ENCODE measurements at regions not wholly inside any gene's neighbourhood (a gene's known extent, or its start where the extent isn't known, plus 50 kb on each side); places are given as distances from the start of the nearest gene placed in this dataset.

GRCh38 chr5:3268760-3269330, 326.8 kb upstream of the IRX1 start:
- H3K27ac Mint-ChIP-seq, result no peak overlapping the region
- no peak overlapping the region for H3K4me3 Mint-ChIP-seq
- DNase-seq, result no peak
- H3K4me1 Mint-ChIP-seq (ENCODE audit: low read depth), result no peaks in the 10 kb centered on the region
- TF ChIP-seq, protein P1, sequence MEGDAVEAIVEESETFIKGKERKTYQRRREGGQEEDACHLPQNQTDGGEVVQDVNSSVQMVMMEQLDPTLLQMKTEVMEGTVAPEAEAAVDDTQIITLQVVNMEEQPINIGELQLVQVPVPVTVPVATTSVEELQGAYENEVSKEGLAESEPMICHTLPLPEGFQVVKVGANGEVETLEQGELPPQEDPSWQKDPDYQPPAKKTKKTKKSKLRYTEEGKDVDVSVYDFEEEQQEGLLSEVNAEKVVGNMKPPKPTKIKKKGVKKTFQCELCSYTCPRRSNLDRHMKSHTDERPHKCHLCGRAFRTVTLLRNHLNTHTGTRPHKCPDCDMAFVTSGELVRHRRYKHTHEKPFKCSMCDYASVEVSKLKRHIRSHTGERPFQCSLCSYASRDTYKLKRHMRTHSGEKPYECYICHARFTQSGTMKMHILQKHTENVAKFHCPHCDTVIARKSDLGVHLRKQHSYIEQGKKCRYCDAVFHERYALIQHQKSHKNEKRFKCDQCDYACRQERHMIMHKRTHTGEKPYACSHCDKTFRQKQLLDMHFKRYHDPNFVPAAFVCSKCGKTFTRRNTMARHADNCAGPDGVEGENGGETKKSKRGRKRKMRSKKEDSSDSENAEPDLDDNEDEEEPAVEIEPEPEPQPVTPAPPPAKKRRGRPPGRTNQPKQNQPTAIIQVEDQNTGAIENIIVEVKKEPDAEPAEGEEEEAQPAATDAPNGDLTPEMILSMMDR (IDR thresholded peaks at IDR 0.05), result no peak
- no peaks in the 10 kb centered on the region; the same call in 1 of the 2 replicates for H3K27me3 Mint-ChIP-seq (ENCODE audit: insufficient read depth)
- no peaks in the 10 kb centered on the region for H3K36me3 Mint-ChIP-seq (ENCODE audit: low read depth)
- peaks cover 58% of the 10 kb centered on the region for H3K9me3 Mint-ChIP-seq

DNA sequence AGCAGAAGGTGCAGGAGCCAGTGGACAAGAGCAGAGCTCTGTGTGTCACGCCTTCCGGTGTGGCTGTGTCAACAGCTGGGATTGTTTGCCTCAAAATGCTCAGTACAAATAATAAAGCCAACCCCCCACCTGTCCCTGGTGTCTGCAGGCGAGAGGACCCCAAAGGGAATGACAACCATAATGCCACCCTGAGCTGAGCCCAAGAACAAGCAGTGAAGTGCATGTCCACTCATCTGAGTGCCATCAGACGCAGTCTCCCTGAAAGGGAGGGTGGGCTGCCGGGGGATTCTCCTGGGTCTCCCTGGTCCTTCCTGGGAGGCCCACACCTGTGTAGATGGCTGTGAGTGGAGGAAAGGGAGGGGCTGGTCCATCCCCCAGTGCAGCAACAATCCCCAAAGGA, 328.8 kb upstream of the IRX1 start:
- no peak for DNase-seq
- TF ChIP-seq, protein P1 (IDR thresholded peaks at IDR 0.05), result no peak
- Mint-ChIP-seq H3K27me3 (ENCODE audit: insufficient read depth) (no peaks in the 10 kb centered on the region; the same call in 1 of the 2 replicates), H3K4me1 (ENCODE audit: low read depth) (no peaks in the 10 kb centered on the region), H3K9me3 (peaks cover 52% of the 10 kb centered on the region), H3K4me3 (no peak overlapping the region), H3K27ac (no peak overlapping the region), H3K36me3 (ENCODE audit: low read depth) (peaks cover 4% of the 10 kb centered on the region; the same call in 1 of the 2 replicates)

DNA sequence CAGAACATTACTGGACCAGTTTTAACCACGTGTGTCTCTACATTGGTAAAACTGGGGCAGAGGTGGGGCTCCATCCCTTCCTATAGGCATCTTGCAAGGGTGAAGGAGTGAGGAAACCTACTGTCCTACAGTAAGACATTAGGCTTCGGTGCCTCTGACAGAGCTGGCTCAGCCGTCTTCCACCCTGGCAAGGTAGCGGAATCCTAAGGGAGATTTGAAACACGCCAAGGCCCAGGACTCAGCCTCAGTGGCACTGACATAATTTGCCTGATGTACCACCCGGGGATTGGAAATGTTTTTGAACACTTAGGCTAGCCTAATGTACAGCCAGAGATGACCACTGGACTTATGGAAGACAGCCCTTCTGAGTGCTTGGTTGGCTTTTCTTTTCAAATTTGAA, 329.7 kb upstream of the IRX1 start:
- Mint-ChIP-seq H3K36me3 (ENCODE audit: low read depth) (peaks cover 13% of the 10 kb centered on the region), H3K4me1 (ENCODE audit: low read depth) (no peaks in the 10 kb centered on the region), H3K9me3 (peaks cover 52% of the 10 kb centered on the region), H3K27me3 (ENCODE audit: insufficient read depth) (no peaks in the 10 kb centered on the region; the same call in 1 of the 2 replicates), H3K27ac (no peak overlapping the region), H3K4me3 (no peak overlapping the region)
- DNase-seq, result no peak
- TF ChIP-seq, protein P1 (IDR thresholded peaks at IDR 0.05), result no peak

GRCh38 chr5:3265131-3265885, 330.3 kb upstream of the IRX1 start:
- peaks cover 52% of the 10 kb centered on the region for H3K9me3 Mint-ChIP-seq
- no peak overlapping the region for H3K4me3 Mint-ChIP-seq
- H3K27ac Mint-ChIP-seq, result no peak overlapping the region
- H3K36me3 Mint-ChIP-seq (ENCODE audit: low read depth), result peaks cover 15% of the 10 kb centered on the region
- TF ChIP-seq, protein P1 (IDR thresholded peaks at IDR 0.05), result no peak
- H3K4me1 Mint-ChIP-seq (ENCODE audit: low read depth), result no peaks in the 10 kb centered on the region
- no peak for DNase-seq
- no peaks in the 10 kb centered on the region; the same call in 1 of the 2 replicates for H3K27me3 Mint-ChIP-seq (ENCODE audit: insufficient read depth)

DNA sequence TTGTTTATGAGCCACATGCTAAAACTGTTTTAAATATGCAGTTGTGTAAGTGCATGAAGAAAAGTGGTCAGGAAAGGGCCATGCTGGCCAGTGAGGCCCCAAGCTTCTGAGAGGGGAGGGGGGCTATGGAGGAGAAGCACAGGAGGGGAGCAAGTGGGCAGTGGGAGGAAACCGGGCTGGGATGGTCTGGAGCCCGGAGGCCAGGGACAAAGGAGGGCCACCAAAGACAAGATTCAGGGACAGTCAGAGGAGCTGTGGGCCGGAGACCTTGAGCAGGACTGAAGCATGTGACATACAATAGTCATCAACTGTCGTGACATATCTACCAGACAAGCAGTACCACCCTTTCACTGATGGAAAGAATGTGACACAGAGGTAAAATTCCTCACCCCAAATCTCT, 333.2 kb upstream of the IRX1 start:
- peaks cover 15% of the 10 kb centered on the region for H3K36me3 Mint-ChIP-seq (ENCODE audit: low read depth)
- TF ChIP-seq, protein P1 (IDR thresholded peaks at IDR 0.05), result no peak
- H3K4me1 Mint-ChIP-seq (ENCODE audit: low read depth), result no peaks in the 10 kb centered on the region
- peaks cover 44% of the 10 kb centered on the region for H3K9me3 Mint-ChIP-seq
- DNase-seq, result no peak
- H3K27me3 Mint-ChIP-seq (ENCODE audit: insufficient read depth), result no peaks in the 10 kb centered on the region; the same call in none of the 2 replicates
- no peak overlapping the region for H3K4me3 Mint-ChIP-seq
- no peak overlapping the region for H3K27ac Mint-ChIP-seq

Data from HFFc6 (cell line).